HCT116 (cell line): ENCODE measurements at regions not wholly inside any gene's neighbourhood (a gene's known extent, or its start where the extent isn't known, plus 50 kb on each side); places are given as distances from the start of the nearest gene placed in this dataset.
"Not testable (repeated sequence)": the region's sequence is repeated elsewhere in the genome, so short reads cannot be mapped to it uniquely, and the experiment has no call there.

ENCODE experiments used
- CEBPB ChIP-seq: IDR thresholded peaks from 2 replicates; pipeline ENCODE4 v1.6.1; 2012; ENCODE audit warnings: low read depth
- CTCF ChIP-seq, 3 experiments: fragments of 200-600 bp in 1 of 3; sonication (generic) in 1 of 3; IDR thresholded peaks in 2 of 3; conservative IDR thresholded peaks in 1 of 3; 2 replicates each; pipeline ENCODE4 v1.5.1; 2012 to 2017; ENCODE audit warnings: low read depth in 2 of 3, low read length in 2 of 3, antibody characterized with exemption in 1 of 3, borderline replicate concordance in 1 of 3, control low read depth in 1 of 3, mild to moderate bottlenecking in 1 of 3, mixed read lengths in 1 of 3, mixed run types in 1 of 3, moderate library complexity in 1 of 3; ENCODE audit not compliant: insufficient read depth in 1 of 3
- POLR2A ChIP-seq: IDR thresholded peaks from 2 replicates; pipeline ENCODE4 v1.7.0; 2011; ENCODE audit warnings: borderline replicate concordance; ENCODE audit not compliant: insufficient read depth, insufficient read length; ENCODE audit errors: extremely low read depth
- SRF ChIP-seq: IDR thresholded peaks from 2 replicates; pipeline ENCODE4 v1.6.1; 2012; ENCODE audit warnings: low read depth
- TCF7L2 ChIP-seq: IDR thresholded peaks from 2 replicates; pipeline ENCODE4 v1.7.0; 2011; ENCODE audit warnings: borderline replicate concordance, inconsistent platforms; ENCODE audit not compliant: insufficient read depth, insufficient read length; ENCODE audit errors: extremely low read depth
- ZNF274 ChIP-seq: fragments of 200-500 bp; sonication (Bioruptor generic); IDR thresholded peaks from 2 replicates; pipeline ENCODE4 v1.6.1; 2014; ENCODE audit warnings: mild to moderate bottlenecking, low read depth, low read length, inconsistent platforms

- not testable (repeated sequence) for TF ChIP-seq SRF; ZNF274; CEBPB; TCF7L2; POLR2A; CTCF (IDR thresholded peaks at IDR 0.05 in 2 of 3, conservative IDR thresholded peaks at IDR 0.05 in 1 of 3; ENCODE audit: borderline replicate concordance in 1 of 3, insufficient read depth in 1 of 3, low read depth in 2 of 3, low read length in 2 of 3)
Measured at GRCh38 chr16:88200154-88200895, 182.4 kb upstream of the ZNF469 start.
